Kasumi-1 (cell line): ENCODE measurements at regions not wholly inside any gene's neighbourhood (a gene's known extent, or its start where the extent isn't known, plus 50 kb on each side); places are given as distances from the start of the nearest gene placed in this dataset.

Experiments
- DNase-seq, 2 experiments: peaks; one replicate each; lab custom pipeline; 2025; lab: John Stamatoyannopoulos, UW

- no peak for DNase-seq
Measured at GRCh38 chr14:76974365-76974764, 54.1 kb downstream of the IRF2BPL start.

GRCh38 chr14:76971549-76971948 is 57.0 kb downstream of the IRF2BPL start:
- no peak for DNase-seq

- DNase-seq: no peak
Measured at GRCh38 chr14:76968621-76969063, 59.9 kb downstream of the IRF2BPL start.

- DNase-seq: no peak
Measured at GRCh38 chr14:76967788-76968187, 60.7 kb downstream of the IRF2BPL start.

- DNase-seq: no peak
Measured at GRCh38 chr14:76965232-76965631, 63.3 kb downstream of the IRF2BPL start.

- DNase-seq: no peak
Measured at GRCh38 chr14:76964695-76965094, 63.8 kb downstream of the IRF2BPL start.

- no peak for DNase-seq
Measured at GRCh38 chr14:76963372-76963771, 65.1 kb downstream of the IRF2BPL start.

GRCh38 chr14:76962303-76962660 is 66.2 kb downstream of the IRF2BPL start:
- DNase-seq: no peak

GRCh38 chr14:76961631-76962302 is 66.7 kb downstream of the IRF2BPL start:
- DNase-seq: peak; percentile 89 to 95

GRCh38 chr14:76958980-76959710 is 69.4 kb downstream of the IRF2BPL start:
- DNase-seq: no peak

- no peak for DNase-seq
Measured at GRCh38 chr14:76958020-76958979, 70.2 kb downstream of the IRF2BPL start.

- DNase-seq: no peak
Measured at GRCh38 chr14:76957224-76957891, 71.2 kb downstream of the IRF2BPL start.

GRCh38 chr14:76956316-76957090 is 72.0 kb downstream of the IRF2BPL start:
- DNase-seq: peak; percentile 95 to 96

- DNase-seq: peak; percentile 55 to 69
Measured at GRCh38 chr14:76955575-76956315, 72.8 kb downstream of the IRF2BPL start.

- no peak for DNase-seq
Measured at GRCh38 chr14:76954394-76955190, 73.9 kb downstream of the IRF2BPL start.

- DNase-seq: peak; percentile 6 to 11
Measured at GRCh38 chr14:76953311-76953945, 75.1 kb downstream of the IRF2BPL start.

GRCh38 chr14:76951166-76951565 is 77.3 kb downstream of the IRF2BPL start:
- DNase-seq: no peak

- no peak for DNase-seq
Measured at GRCh38 chr14:76950055-76951020, 78.2 kb downstream of the IRF2BPL start.
